ENCODE measurements at regions not wholly inside any gene's neighbourhood (a gene's known extent, or its start where the extent isn't known, plus 50 kb on each side); places are given as distances from the start of the nearest gene placed in this dataset.

DNA sequence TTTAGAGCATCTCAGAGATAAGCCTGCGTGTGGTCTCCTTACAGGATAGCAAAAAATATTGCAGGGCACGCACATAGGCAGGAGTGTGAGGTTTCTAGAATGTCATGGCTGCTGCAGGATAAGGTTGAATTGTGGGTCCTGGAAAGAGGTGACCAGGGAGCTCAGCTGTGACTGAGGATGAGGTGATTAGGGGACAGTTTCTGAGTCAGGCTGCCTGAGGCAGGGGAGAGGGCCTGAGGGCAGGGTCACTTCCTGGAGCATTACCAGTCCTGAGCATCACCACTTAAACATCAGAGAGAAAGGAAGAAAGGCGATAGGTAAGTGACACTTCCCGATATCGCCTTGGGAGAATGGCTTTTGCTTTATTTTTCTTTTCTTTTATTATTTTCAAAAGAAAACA is 813.8 kb downstream of the TUSC7 start (continued):
- TF ChIP-seq, protein P1, sequence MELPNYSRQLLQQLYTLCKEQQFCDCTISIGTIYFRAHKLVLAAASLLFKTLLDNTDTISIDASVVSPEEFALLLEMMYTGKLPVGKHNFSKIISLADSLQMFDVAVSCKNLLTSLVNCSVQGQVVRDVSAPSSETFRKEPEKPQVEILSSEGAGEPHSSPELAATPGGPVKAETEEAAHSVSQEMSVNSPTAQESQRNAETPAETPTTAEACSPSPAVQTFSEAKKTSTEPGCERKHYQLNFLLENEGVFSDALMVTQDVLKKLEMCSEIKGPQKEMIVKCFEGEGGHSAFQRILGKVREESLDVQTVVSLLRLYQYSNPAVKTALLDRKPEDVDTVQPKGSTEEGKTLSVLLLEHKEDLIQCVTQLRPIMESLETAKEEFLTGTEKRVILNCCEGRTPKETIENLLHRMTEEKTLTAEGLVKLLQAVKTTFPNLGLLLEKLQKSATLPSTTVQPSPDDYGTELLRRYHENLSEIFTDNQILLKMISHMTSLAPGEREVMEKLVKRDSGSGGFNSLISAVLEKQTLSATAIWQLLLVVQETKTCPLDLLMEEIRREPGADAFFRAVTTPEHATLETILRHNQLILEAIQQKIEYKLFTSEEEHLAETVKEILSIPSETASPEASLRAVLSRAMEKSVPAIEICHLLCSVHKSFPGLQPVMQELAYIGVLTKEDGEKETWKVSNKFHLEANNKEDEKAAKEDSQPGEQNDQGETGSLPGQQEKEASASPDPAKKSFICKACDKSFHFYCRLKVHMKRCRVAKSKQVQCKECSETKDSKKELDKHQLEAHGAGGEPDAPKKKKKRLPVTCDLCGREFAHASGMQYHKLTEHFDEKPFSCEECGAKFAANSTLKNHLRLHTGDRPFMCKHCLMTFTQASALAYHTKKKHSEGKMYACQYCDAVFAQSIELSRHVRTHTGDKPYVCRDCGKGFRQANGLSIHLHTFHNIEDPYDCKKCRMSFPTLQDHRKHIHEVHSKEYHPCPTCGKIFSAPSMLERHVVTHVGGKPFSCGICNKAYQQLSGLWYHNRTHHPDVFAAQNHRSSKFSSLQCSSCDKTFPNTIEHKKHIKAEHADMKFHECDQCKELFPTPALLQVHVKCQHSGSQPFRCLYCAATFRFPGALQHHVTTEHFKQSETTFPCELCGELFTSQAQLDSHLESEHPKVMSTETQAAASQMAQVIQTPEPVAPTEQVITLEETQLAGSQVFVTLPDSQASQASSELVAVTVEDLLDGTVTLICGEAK (IDR thresholded peaks at IDR 0.05), result no peak
- TF ChIP-seq, protein P1 (CRISPR knock-in tag; IDR thresholded peaks at IDR 0.05), result no peak
- TF ChIP-seq, protein P2, sequence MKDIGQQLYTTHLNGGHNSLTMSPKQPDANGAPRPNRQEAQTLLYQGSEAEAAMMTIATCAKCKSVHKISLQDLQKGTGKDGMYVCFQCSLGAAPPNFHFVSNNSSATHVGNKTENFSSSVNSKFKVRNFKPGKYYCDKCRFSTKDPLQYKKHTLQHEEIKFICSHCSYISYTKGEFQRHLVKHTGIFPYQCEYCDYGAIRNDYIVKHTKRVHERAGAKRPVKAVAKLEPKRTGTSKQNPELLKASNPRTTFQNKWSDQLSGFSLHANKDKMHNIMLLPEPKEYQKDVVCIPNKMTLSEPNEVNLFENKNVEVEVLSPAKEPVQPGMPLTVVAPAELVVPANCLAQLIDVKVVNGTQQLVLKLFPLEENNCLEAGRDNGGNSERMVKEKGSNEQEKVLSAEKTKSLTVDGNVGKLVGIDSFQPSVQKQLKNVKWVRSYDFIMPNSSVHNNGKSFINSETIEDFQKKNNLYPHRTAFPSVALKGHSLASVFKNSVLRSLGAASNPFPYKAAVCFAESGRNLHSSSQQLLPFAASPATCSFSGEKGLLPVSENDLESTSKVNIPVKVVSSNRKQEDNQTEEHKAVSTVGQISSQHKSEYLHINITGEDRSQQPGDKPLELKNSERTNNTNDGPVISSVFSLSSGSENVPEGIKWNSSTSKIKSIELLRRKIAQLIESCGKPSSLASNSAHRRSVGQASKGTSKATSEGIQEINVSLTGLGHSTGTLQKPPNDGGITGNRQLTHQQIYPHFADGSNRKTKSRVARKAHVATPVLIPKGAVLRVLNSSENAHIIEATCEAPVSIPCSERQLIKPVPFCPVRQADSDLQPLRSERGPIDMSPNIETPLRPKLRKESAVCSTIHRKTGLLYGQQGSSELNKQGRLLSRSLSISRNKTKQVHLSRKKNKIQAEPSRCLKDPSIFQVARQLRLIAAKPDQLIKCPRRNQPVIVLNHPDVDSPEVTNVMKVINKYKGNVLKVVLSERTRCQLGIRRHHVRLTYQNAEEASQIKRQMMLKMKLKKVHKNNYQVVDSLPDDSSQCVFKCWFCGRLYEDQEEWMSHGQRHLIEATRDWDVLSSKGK (CRISPR knock-in tag; IDR thresholded peaks at IDR 0.05), result no peak
- TF ChIP-seq, protein P3, sequence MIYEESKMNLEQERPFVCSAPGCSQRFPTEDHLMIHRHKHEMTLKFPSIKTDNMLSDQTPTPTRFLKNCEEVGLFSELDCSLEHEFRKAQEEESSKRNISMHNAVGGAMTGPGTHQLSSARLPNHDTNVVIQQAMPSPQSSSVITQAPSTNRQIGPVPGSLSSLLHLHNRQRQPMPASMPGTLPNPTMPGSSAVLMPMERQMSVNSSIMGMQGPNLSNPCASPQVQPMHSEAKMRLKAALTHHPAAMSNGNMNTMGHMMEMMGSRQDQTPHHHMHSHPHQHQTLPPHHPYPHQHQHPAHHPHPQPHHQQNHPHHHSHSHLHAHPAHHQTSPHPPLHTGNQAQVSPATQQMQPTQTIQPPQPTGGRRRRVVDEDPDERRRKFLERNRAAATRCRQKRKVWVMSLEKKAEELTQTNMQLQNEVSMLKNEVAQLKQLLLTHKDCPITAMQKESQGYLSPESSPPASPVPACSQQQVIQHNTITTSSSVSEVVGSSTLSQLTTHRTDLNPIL (CRISPR knock-in tag; IDR thresholded peaks at IDR 0.05), result no peak
- TF ChIP-seq, protein P4, sequence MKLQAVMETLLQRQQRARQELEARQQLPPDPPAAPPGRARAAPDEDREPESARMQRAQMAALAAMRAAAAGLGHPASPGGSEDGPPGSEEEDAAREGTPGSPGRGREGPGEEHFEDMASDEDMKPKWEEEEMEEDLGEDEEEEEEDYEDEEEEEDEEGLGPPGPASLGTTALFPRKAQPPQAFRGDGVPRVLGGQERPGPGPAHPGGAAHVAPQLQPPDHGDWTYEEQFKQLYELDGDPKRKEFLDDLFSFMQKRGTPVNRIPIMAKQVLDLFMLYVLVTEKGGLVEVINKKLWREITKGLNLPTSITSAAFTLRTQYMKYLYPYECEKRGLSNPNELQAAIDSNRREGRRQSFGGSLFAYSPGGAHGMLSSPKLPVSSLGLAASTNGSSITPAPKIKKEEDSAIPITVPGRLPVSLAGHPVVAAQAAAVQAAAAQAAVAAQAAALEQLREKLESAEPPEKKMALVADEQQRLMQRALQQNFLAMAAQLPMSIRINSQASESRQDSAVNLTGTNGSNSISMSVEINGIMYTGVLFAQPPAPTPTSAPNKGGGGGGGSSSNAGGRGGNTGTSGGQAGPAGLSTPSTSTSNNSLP (IDR thresholded peaks at IDR 0.05; ENCODE audit: borderline replicate concordance, low read depth, low read length), result no peak
- TF ChIP-seq, protein P5, sequence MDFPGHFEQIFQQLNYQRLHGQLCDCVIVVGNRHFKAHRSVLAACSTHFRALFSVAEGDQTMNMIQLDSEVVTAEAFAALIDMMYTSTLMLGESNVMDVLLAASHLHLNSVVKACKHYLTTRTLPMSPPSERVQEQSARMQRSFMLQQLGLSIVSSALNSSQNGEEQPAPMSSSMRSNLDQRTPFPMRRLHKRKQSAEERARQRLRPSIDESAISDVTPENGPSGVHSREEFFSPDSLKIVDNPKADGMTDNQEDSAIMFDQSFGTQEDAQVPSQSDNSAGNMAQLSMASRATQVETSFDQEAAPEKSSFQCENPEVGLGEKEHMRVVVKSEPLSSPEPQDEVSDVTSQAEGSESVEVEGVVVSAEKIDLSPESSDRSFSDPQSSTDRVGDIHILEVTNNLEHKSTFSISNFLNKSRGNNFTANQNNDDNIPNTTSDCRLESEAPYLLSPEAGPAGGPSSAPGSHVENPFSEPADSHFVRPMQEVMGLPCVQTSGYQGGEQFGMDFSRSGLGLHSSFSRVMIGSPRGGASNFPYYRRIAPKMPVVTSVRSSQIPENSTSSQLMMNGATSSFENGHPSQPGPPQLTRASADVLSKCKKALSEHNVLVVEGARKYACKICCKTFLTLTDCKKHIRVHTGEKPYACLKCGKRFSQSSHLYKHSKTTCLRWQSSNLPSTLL (IDR thresholded peaks at IDR 0.05), result no peak
- TF ChIP-seq, protein P6, sequence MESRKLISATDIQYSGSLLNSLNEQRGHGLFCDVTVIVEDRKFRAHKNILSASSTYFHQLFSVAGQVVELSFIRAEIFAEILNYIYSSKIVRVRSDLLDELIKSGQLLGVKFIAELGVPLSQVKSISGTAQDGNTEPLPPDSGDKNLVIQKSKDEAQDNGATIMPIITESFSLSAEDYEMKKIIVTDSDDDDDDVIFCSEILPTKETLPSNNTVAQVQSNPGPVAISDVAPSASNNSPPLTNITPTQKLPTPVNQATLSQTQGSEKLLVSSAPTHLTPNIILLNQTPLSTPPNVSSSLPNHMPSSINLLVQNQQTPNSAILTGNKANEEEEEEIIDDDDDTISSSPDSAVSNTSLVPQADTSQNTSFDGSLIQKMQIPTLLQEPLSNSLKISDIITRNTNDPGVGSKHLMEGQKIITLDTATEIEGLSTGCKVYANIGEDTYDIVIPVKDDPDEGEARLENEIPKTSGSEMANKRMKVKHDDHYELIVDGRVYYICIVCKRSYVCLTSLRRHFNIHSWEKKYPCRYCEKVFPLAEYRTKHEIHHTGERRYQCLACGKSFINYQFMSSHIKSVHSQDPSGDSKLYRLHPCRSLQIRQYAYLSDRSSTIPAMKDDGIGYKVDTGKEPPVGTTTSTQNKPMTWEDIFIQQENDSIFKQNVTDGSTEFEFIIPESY (CRISPR knock-in tag; IDR thresholded peaks at IDR 0.05), result no peak

Data from K562 (cell line).